CD14-positive monocyte (primary cell): ENCODE measurements at regions not wholly inside any gene's neighbourhood (a gene's known extent, or its start where the extent isn't known, plus 50 kb on each side); places are given as distances from the start of the nearest gene placed in this dataset.

ENCODE experiments used
- DNase-seq, 3 donors: peaks; one replicate each; pipeline ENCODE4 v3.0.0-alpha.2; 2011 to 2022
- H2AFZ ChIP-seq: 2 replicates; pipeline ENCODE4 v1.6.0; 2012; ENCODE audit warnings: mild to moderate bottlenecking, low read depth, low read length, inconsistent platforms; ENCODE audit not compliant: insufficient read depth, poor library complexity, severe bottlenecking
- H3K27ac ChIP-seq, 2 donors: 1 replicate in 1 of 2; 2 replicates in 1 of 2; pipeline ENCODE4 v1.5.1; 2012 to 2013; ENCODE audit warnings: low read length in 2 of 2, control low read depth in 1 of 2, inconsistent platforms in 1 of 2, low read depth in 1 of 2, mild to moderate bottlenecking in 1 of 2
- H3K27me3 ChIP-seq, 2 donors: one replicate each; pipeline versions ENCODE4 v1.6.0 to v1.6.1; 2011 to 2013; ENCODE audit warnings: low read length in 2 of 2; ENCODE audit not compliant: control insufficient read depth in 2 of 2, insufficient read depth in 2 of 2
- H3K36me3 ChIP-seq, 2 donors: replicated peaks in 1 of 2; 1 replicate in 1 of 2; 2 replicates in 1 of 2; pipeline versions ENCODE4 v1.5.1 to v1.6.1; 2012 to 2013; ENCODE audit warnings: low read length in 2 of 2, control low read depth in 1 of 2, inconsistent platforms in 1 of 2, mild to moderate bottlenecking in 1 of 2; ENCODE audit not compliant: insufficient read depth in 2 of 2, control insufficient read depth in 1 of 2
- H3K4me1 ChIP-seq, 2 donors: 1 replicate in 1 of 2; 2 replicates in 1 of 2; pipeline versions ENCODE4 v1.5.1 to v1.6.1; 2012 to 2013; ENCODE audit warnings: low read length in 2 of 2, control low read depth in 1 of 2, inconsistent platforms in 1 of 2, mild to moderate bottlenecking in 1 of 2, moderate library complexity in 1 of 2; ENCODE audit not compliant: insufficient read depth in 2 of 2, control insufficient read depth in 1 of 2
- H3K4me2 ChIP-seq: replicated peaks from 2 replicates; pipeline ENCODE3; 2012; ENCODE audit warnings: low read length, moderate library complexity, mild to moderate bottlenecking; ENCODE audit not compliant: poor library complexity, severe bottlenecking; ENCODE audit errors: extremely low read depth
- H3K4me3 ChIP-seq, 3 experiments: fragments of 200-600 bp in 1 of 3; sonication (generic) in 1 of 3; replicated peaks in 1 of 3; 1 replicate in 2 of 3; 2 replicates in 1 of 3; pipeline ENCODE4 v1.5.1; 2011 to 2013; ENCODE audit warnings: low read length in 3 of 3, mild to moderate bottlenecking in 3 of 3, control low read depth in 2 of 3, low read depth in 2 of 3, inconsistent platforms in 1 of 3, moderate library complexity in 1 of 3
- H3K79me2 ChIP-seq: 2 replicates; pipeline ENCODE4 v1.6.0; 2012; ENCODE audit warnings: mild to moderate bottlenecking, control low read depth, inconsistent platforms, low read length, moderate library complexity; ENCODE audit not compliant: insufficient read depth
- H3K9ac ChIP-seq: 2 replicates; pipeline ENCODE4 v1.6.0; 2017; ENCODE audit warnings: low read length, mild to moderate bottlenecking; ENCODE audit not compliant: insufficient read depth, poor library complexity, severe bottlenecking
- H3K9me3 ChIP-seq, 2 donors: replicated peaks in 1 of 2; 1 replicate in 1 of 2; 2 replicates in 1 of 2; pipeline versions ENCODE4 v1.5.1 to v1.6.1; 2012 to 2013; ENCODE audit warnings: low read length in 2 of 2, control low read depth in 1 of 2; ENCODE audit not compliant: control insufficient read depth in 1 of 2, insufficient read depth in 1 of 2
- H4K20me1 ChIP-seq: 2 replicates; pipeline ENCODE4 v1.6.0; 2012; ENCODE audit warnings: mild to moderate bottlenecking, low read length, control low read depth, moderate library complexity; ENCODE audit not compliant: insufficient read depth
- H3K27ac Mint-ChIP-seq, 7 donors: one replicate each; pipeline ENCODE4 v1.8.0; 2020; ENCODE audit warnings: mild to moderate bottlenecking in 7 of 7, mixed read lengths in 7 of 7, moderate library complexity in 6 of 7, inconsistent platforms in 2 of 7
- H3K27me3 Mint-ChIP-seq, 3 donors: one replicate each; pipeline ENCODE4 v1.8.0; 2021 to 2022; ENCODE audit warnings: low read depth in 3 of 3, mild to moderate bottlenecking in 3 of 3, mixed read lengths in 3 of 3, moderate library complexity in 3 of 3, inconsistent platforms in 1 of 3
- H3K36me3 Mint-ChIP-seq, 2 donors: one replicate each; pipeline ENCODE4 v1.8.0; 2020; ENCODE audit warnings: mixed read lengths in 2 of 2, inconsistent platforms in 1 of 2, mild to moderate bottlenecking in 1 of 2
- H3K4me1 Mint-ChIP-seq: one replicate; pipeline ENCODE4 v1.8.0; 2020; ENCODE audit warnings: mild to moderate bottlenecking, mixed read lengths
- H3K4me3 Mint-ChIP-seq, 2 donors: one replicate each; pipeline ENCODE4 v1.8.0; 2020; ENCODE audit warnings: mild to moderate bottlenecking in 2 of 2, mixed read lengths in 2 of 2, moderate library complexity in 1 of 2
- H3K9me3 Mint-ChIP-seq, 7 donors: one replicate each; pipeline ENCODE4 v1.8.0; 2020 to 2022; ENCODE audit warnings: mixed read lengths in 7 of 7, mild to moderate bottlenecking in 6 of 7, moderate library complexity in 6 of 7, inconsistent platforms in 2 of 7
- CTCF ChIP-seq: fragments of 200-600 bp; IDR thresholded peaks from one replicate; pipeline ENCODE4 v1.8.0; 2022; ENCODE audit warnings: antibody characterized with exemption, mild to moderate bottlenecking
- WGBS: methylation state at CpG from one replicate; pipeline ENCODE4 v1.1.5; 2013; ENCODE audit warnings: missing lambda C conversion rate; ENCODE audit not compliant: insufficient coverage; 5-methylcytosine and 5-hydroxymethylcytosine counted together
- intact Hi-C, 2 donors: fragments of 100-400 bp; cut with micrococcal nuclease; formaldehyde crosslinking; loops; one replicate each; pipeline versions ENCODE4 v1.15.0 to v1.15.1; 2023

DNA sequence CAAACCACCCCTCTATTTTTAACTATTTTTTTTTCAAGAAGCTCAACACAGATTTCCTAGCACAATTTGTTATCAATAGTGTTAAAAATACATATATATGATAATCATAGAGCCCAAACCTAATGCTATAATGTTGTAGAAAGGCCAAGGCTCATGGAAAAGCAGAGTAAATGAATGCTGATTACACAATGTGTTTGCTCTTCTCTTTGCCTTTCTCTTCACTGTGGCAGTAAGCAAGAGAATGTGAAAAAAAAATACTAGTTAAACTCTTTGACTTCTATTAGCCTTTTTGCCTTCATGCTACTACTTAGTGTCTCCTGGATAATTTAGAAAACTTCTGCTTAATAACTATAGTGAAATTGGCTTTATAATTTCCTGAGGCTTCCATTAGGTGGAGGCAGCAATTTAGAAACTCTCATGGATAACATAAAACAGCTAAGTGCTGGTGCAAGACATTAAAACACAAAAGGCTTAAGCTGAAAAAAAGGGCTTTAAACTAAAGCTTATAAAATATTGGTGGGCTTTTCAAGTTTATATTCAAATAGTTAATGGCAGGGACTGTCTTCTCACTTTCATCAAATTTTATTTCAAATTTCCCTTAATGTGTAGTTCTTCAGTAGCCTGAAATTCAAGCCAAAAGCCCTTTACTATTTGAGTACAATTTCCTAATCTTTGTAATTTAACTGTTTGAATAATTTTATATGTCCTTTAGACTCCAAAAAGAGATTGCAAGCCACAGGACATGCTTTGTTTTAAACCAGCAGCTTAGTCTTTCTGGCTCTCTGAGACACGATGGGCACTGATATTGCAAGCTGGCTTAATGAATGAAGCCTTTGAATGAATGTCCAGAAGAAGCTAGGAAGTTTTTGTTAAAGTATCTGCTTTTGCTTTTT is 2031.8 kb upstream of the CDH6 start:
- no peak for DNase-seq
- TF ChIP-seq CTCF, result no peak
- no peaks in the 10 kb centered on the region for H4K20me1 ChIP-seq
- intact Hi-C loops, result no loop called here
- Mint-ChIP-seq H3K27ac (no peak overlapping the region), H3K9me3 (peaks cover 0 to 7% (median 3%) of the 10 kb centered on the region in 7 donors), H3K4me1 (no peaks in the 10 kb centered on the region), H3K4me3 (no peak overlapping the region), H3K27me3 (no peaks in the 10 kb centered on the region), H3K36me3 (no peaks in the 10 kb centered on the region)
- H3K4me2 ChIP-seq, result no peak overlapping the region
- 100% methylated on average over 1 of the region's 1 CpG for WGBS
- no peaks in the 10 kb centered on the region for H3K4me1 ChIP-seq
- H2AFZ ChIP-seq, result no peak overlapping the region
- H3K27me3 ChIP-seq, result no peaks in the 10 kb centered on the region
- H3K36me3 ChIP-seq, result no peaks in the 10 kb centered on the region
- no peak overlapping the region for H3K9ac ChIP-seq
- no peaks in the 10 kb centered on the region for H3K79me2 ChIP-seq
- no peak overlapping the region for H3K27ac ChIP-seq
- no peak overlapping the region for H3K4me3 ChIP-seq
- H3K9me3 ChIP-seq, result no peaks in the 10 kb centered on the region

DNA sequence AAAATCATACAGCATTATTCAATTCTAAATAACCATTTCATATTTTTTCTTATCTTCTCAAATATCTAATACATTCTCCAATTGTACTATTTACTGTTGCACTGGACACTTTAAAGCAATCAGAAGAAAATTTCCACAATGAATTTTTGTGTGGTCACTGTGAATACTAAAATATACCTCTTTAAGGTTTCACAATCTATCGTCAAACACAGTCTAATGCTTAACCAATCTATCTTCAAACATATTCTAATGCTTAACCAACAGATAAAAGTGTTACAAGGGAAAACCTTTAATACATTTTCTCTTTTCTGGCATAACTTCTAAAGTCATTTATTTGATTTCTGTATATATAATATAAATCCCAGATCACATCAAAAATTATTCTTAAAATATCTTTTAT is 2035.5 kb upstream of the CDH6 start:
- intact Hi-C loops, result no loop called here
- H3K27ac Mint-ChIP-seq, result no peak overlapping the region
- no peak overlapping the region for H3K27ac ChIP-seq
- no peak overlapping the region for H2AFZ ChIP-seq
- peaks cover 0 to 8% (median 2%) of the 10 kb centered on the region in 7 donors for H3K9me3 Mint-ChIP-seq
- H3K4me3 ChIP-seq, result no peak overlapping the region
- no CpG with 5 or more reads among the region's 1 CpG for WGBS
- DNase-seq, result no peak
- H3K4me3 Mint-ChIP-seq, result no peak overlapping the region
- no peak for TF ChIP-seq CTCF
- no peaks in the 10 kb centered on the region for H3K36me3 Mint-ChIP-seq
- H3K36me3 ChIP-seq, result no peaks in the 10 kb centered on the region
- no peak overlapping the region for H3K9ac ChIP-seq
- no peaks in the 10 kb centered on the region for H3K4me1 Mint-ChIP-seq
- H3K27me3 ChIP-seq, result no peaks in the 10 kb centered on the region
- H3K4me2 ChIP-seq, result no peak overlapping the region
- H3K4me1 ChIP-seq, result no peaks in the 10 kb centered on the region
- H3K9me3 ChIP-seq, result no peaks in the 10 kb centered on the region
- H3K27me3 Mint-ChIP-seq, result no peaks in the 10 kb centered on the region
- H3K79me2 ChIP-seq, result no peaks in the 10 kb centered on the region
- H4K20me1 ChIP-seq, result no peaks in the 10 kb centered on the region
